ENCODE measurements at regions not wholly inside any gene's neighbourhood (a gene's known extent, or its start where the extent isn't known, plus 50 kb on each side); places are given as distances from the start of the nearest gene placed in this dataset.

GRCh38 chr19:32177686-32178085 is 167.7 kb upstream of the ZNF507 start:
- no peak for ATAC-seq
- TF ChIP-seq ZFP3 (CRISPR knock-in tag; IDR thresholded peaks at IDR 0.05) (no peak), ISL1 (CRISPR knock-in tag; IDR thresholded peaks at IDR 0.05) (no peak), CREB5 (CRISPR knock-in tag; IDR thresholded peaks at IDR 0.05; ENCODE audit: low read depth) (no peak), TOX (CRISPR knock-in tag; IDR thresholded peaks at IDR 0.05; ENCODE audit: borderline replicate concordance) (no peak)

GRCh38 chr19:32178401-32178800 is 167.0 kb upstream of the ZNF507 start:
- ATAC-seq: no peak

GRCh38 chr19:32178956-32179355 is 166.5 kb upstream of the ZNF507 start:
- TF ChIP-seq POU6F1 (CRISPR knock-in tag; IDR thresholded peaks at IDR 0.05; ENCODE audit: borderline replicate concordance, low read depth): no peak
- TF ChIP-seq ISL1 (CRISPR knock-in tag; IDR thresholded peaks at IDR 0.05): no peak
- TF ChIP-seq ZFP30 (CRISPR knock-in tag; IDR thresholded peaks at IDR 0.05): no peak
- TF ChIP-seq ZFP3 (CRISPR knock-in tag; IDR thresholded peaks at IDR 0.05): no peak
- TF ChIP-seq CREB5 (CRISPR knock-in tag; IDR thresholded peaks at IDR 0.05; ENCODE audit: low read depth): no peak
- no peak for TF ChIP-seq ESRRG (CRISPR knock-in tag; IDR thresholded peaks at IDR 0.05)
- TF ChIP-seq ZNF8 (CRISPR knock-in tag; IDR thresholded peaks at IDR 0.05): no peak
- TF ChIP-seq TSHZ2 (CRISPR knock-in tag; IDR thresholded peaks at IDR 0.05): no peak
- TF ChIP-seq GLIS3 (CRISPR knock-in tag; IDR thresholded peaks at IDR 0.05): no peak

More at GRCh38 chr19:32178401-32178800, 167.0 kb upstream of the ZNF507 start:
- TF ChIP-seq GLIS3 (CRISPR knock-in tag; IDR thresholded peaks at IDR 0.05): no peak
- no peak for TF ChIP-seq ZNF8 (CRISPR knock-in tag; IDR thresholded peaks at IDR 0.05)
- no peak for TF ChIP-seq ZC3H10 (CRISPR knock-in tag; IDR thresholded peaks at IDR 0.05)
- no peak for TF ChIP-seq ZNF565 (CRISPR knock-in tag; conservative IDR thresholded peaks at IDR 0.05; ENCODE audit: low read depth)
- no peak for TF ChIP-seq TSHZ2 (CRISPR knock-in tag; IDR thresholded peaks at IDR 0.05)
- TF ChIP-seq ARNTL (CRISPR knock-in tag; IDR thresholded peaks at IDR 0.05; ENCODE audit: borderline replicate concordance, low read depth): no peak
- TF ChIP-seq PATZ1 (CRISPR knock-in tag; IDR thresholded peaks at IDR 0.05; ENCODE audit: borderline replicate concordance): no peak

More at GRCh38 chr19:32178956-32179355, 166.5 kb upstream of the ZNF507 start:
- ATAC-seq: no peak
